Kidney (tissue), 13 donors: ENCODE measurements at regions not wholly inside any gene's neighbourhood (a gene's known extent, or its start where the extent isn't known, plus 50 kb on each side); places are given as distances from the start of the nearest gene placed in this dataset.
A peak's percentile ranks its signal among the peaks of the same experiment; 100 is the strongest.

Experiments used
- DNase-seq, 5 donors: peaks; one replicate each; pipeline ENCODE4 v3.0.0-alpha.2; 2013 to 2020
- FAIRE-seq: peaks from 2 replicates; lab custom pipeline; 2012; peaks lifted over from hg19 to GRCh38; lab: Jason Lieb, UNC
- H3K27ac ChIP-seq, 2 donors: one replicate each; pipeline ENCODE4 v1.7.0; 2013; ENCODE audit warnings: low read depth in 2 of 2, low read length in 2 of 2, inconsistent platforms in 1 of 2
- H3K27me3 ChIP-seq: one replicate; pipeline ENCODE4 v1.7.1; 2013; ENCODE audit warnings: low read length, inconsistent platforms; ENCODE audit not compliant: control insufficient read depth, insufficient read depth
- H3K36me3 ChIP-seq, 3 donors: one replicate each; pipeline versions ENCODE4 v1.7.0 to v1.7.1; 2013; ENCODE audit warnings: low read length in 3 of 3, control low read depth in 1 of 3, inconsistent platforms in 1 of 3; ENCODE audit not compliant: insufficient read depth in 3 of 3, control insufficient read depth in 2 of 3
- H3K4me1 ChIP-seq, 3 donors: one replicate each; pipeline versions ENCODE4 v1.7.0 to v1.7.1; 2013; ENCODE audit warnings: low read length in 3 of 3, inconsistent platforms in 1 of 3, low read depth in 1 of 3; ENCODE audit not compliant: control insufficient read depth in 2 of 3, insufficient read depth in 2 of 3
- H3K4me3 ChIP-seq, 3 donors: one replicate each; pipeline versions ENCODE4 v1.7.0 to v1.8.1; 2013; ENCODE audit warnings: low read length in 3 of 3, control low read depth in 1 of 3, inconsistent platforms in 1 of 3
- H3K9ac ChIP-seq, 3 donors: one replicate each; pipeline versions ENCODE4 v1.7.0 to v1.7.1; 2013; ENCODE audit warnings: low read length in 3 of 3, control low read depth in 1 of 3, inconsistent platforms in 1 of 3
- H3K9me3 ChIP-seq, 3 donors: one replicate each; pipeline versions ENCODE4 v1.7.0 to v1.7.1; 2013; ENCODE audit warnings: low read length in 3 of 3, control low read depth in 1 of 3, inconsistent platforms in 1 of 3; ENCODE audit not compliant: control insufficient read depth in 2 of 3, insufficient read depth in 1 of 3
- CTCF ChIP-seq: IDR thresholded peaks from 3 replicates; pipeline ENCODE4 v1.5.1; 2012; ENCODE audit warnings: mild to moderate bottlenecking, moderate library complexity, borderline replicate concordance; ENCODE audit not compliant: insufficient read depth; ENCODE audit errors: extremely low read depth
- intact Hi-C: fragments of 100-400 bp; cut with DNase I; formaldehyde crosslinking; loops from one replicate; pipeline ENCODE4 v1.11.1; 2022
- donor health status: control.
- donor health status: control.
- donor health status: control.
- donor health status: control.
- donor health status: control.
- donor health status: DM: yes; HTN: yes; CAD: no.
- donor health status: Normal renal cell carcinoma (clear cell type).

- FAIRE-seq (no peak), DNase-seq (peak in 3 of 5 donors; percentile 35 to 54 (median 43))
These were observed 98.4 kb upstream of the STARD13 start for GRCh38 chr13:33383724-33384577.

GRCh38 chr13:33388286-33388998 is 102.9 kb upstream of the STARD13 start:
- no peak for FAIRE-seq
- H3K27ac ChIP-seq, result no peak overlapping the region
- TF ChIP-seq CTCF, result no peak

More at GRCh38 chr13:33383724-33384577, 98.4 kb upstream of the STARD13 start:
- Histone ChIP-seq H3K9me3 (no peaks in the 10 kb centered on the region), H3K4me3 (no peak overlapping the region), H3K27ac (peak overlapping the region in 1 of 2 donors; percentile 26), H3K4me1 (peaks cover 0 to 4% (median 0%) of the 10 kb centered on the region in 3 donors), H3K27me3 (no peaks in the 10 kb centered on the region), H3K36me3 (no peaks in the 10 kb centered on the region), H3K9ac (no peak overlapping the region)
- TF ChIP-seq CTCF, result no peak
- intact Hi-C loops, result no loop called here

GRCh38 chr13:33392794-33393405 is 107.3 kb upstream of the STARD13 start:
- intact Hi-C loops, result no loop called here
- no peak overlapping the region for H3K27ac ChIP-seq
- no peak overlapping the region for H3K9ac ChIP-seq
- no peak overlapping the region for H3K4me3 ChIP-seq
- no peaks in the 10 kb centered on the region for H3K36me3 ChIP-seq
- FAIRE-seq (no peak), DNase-seq (peak in 1 of 5 donors; percentile 19)
- TF ChIP-seq CTCF, result no peak
- peaks cover 0 to 4% (median 0%) of the 10 kb centered on the region in 3 donors for H3K4me1 ChIP-seq
- no peaks in the 10 kb centered on the region for H3K27me3 ChIP-seq
- peaks cover 0 to 5% (median 0%) of the 10 kb centered on the region in 3 donors for H3K9me3 ChIP-seq

More at GRCh38 chr13:33388286-33388998, 102.9 kb upstream of the STARD13 start:
- intact Hi-C loops, result no loop called here
- Histone ChIP-seq H3K27me3 (no peaks in the 10 kb centered on the region), H3K4me1 (no peaks in the 10 kb centered on the region), H3K9ac (no peak overlapping the region), H3K36me3 (no peaks in the 10 kb centered on the region), H3K9me3 (no peaks in the 10 kb centered on the region), H3K4me3 (no peak overlapping the region)
- DNase-seq, result no peak
